Heart left ventricle (tissue), 13 donors: ENCODE measurements at regions not wholly inside any gene's neighbourhood (a gene's known extent, or its start where the extent isn't known, plus 50 kb on each side); places are given as distances from the start of the nearest gene placed in this dataset.

Source experiments
- POLR2A ChIP-seq, 2 donors: fragments of 450-650 bp; IDR thresholded peaks; one replicate each; pipeline ENCODE4 v1.6.1; 2017; ENCODE audit warnings: antibody characterized with exemption in 2 of 2, mild to moderate bottlenecking in 2 of 2, moderate library complexity in 2 of 2
- TF ChIP-seq, protein P1 (sequence below), 12 donors: fragments of 200-600 bp; sonication (generic) in 4 of 12; IDR thresholded peaks; one replicate each; pipeline versions ENCODE4 v1.5.0 to v1.8.0; 2018 to 2022; ENCODE audit warnings: antibody characterized with exemption in 12 of 12, mild to moderate bottlenecking in 5 of 12
- donor health status: ischemic (EF 13 %, LVEDD 7.1; RV severe dilation, severe dysfunction).
- donor health status: DM: no; HTN: yes; CAD: no.
- donor health status: DM: no; HTN: no; CAD: no.
- donor health status: ischemic (EF 25% LVEDD 6.9; RV normal size, moderate dysfunction).
- donor health status: ischemic (EF 25% LVEDD 5.7; RV mildly dilated, moderate dysfunction).
- donor health status: ischemic (EF 35%, LVEDD 5.7; RV mildly dilated, moderate dysfunction).
- donor health status: nonischemic (EF 11% LVEDD 7.7; RV severe dilation, severe dysfunction).
- donor health status: DM: yes; HTN: yes; CAD: no.
- donor health status: PGD.
- donor health status: ischemic (EF 29% LVEDD 5.4; RV normal size, mild dysfunction).
- donor health status: nonischemic (EF 23%, LVEDD 6.1; RV moderate dilation, normal function).

DNA sequence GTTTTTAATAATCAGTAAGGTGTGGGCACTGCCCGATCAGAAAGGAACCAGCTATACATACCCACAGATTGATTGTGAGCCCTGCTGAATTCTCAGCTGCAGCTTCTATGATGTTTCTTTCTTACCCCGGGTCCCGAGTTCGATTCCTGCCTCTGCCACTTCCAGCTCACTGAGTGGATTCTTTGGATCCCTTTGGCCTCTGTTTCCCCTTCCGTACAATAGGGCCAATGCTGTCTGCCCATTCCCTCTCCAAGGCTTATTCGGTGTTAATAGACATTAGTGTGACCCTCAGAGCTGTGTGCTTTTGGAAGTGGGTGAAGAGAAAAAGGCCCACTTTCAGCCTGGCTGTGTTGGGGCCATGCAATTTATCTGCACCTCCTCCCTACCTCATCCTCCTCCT is 115.8 kb downstream of the IRX5 start:
- TF ChIP-seq, protein P1, sequence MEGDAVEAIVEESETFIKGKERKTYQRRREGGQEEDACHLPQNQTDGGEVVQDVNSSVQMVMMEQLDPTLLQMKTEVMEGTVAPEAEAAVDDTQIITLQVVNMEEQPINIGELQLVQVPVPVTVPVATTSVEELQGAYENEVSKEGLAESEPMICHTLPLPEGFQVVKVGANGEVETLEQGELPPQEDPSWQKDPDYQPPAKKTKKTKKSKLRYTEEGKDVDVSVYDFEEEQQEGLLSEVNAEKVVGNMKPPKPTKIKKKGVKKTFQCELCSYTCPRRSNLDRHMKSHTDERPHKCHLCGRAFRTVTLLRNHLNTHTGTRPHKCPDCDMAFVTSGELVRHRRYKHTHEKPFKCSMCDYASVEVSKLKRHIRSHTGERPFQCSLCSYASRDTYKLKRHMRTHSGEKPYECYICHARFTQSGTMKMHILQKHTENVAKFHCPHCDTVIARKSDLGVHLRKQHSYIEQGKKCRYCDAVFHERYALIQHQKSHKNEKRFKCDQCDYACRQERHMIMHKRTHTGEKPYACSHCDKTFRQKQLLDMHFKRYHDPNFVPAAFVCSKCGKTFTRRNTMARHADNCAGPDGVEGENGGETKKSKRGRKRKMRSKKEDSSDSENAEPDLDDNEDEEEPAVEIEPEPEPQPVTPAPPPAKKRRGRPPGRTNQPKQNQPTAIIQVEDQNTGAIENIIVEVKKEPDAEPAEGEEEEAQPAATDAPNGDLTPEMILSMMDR (IDR thresholded peaks at IDR 0.05): no peak
- no peak for TF ChIP-seq POLR2A (IDR thresholded peaks at IDR 0.05)
